CD4-positive, alpha-beta memory T cell (primary cell): ENCODE measurements at regions not wholly inside any gene's neighbourhood (a gene's known extent, or its start where the extent isn't known, plus 50 kb on each side); places are given as distances from the start of the nearest gene placed in this dataset.

Experiments used
- CTCF ChIA-PET: fragments of 350-600 bp; sonication (Branson Sonifier 250); formaldehyde crosslinking; loops from one replicate; lab custom pipeline; 2021; ENCODE audit warnings: inconsistent platforms; ENCODE audit not compliant: partially characterized antibody; lab: Charles Lee
- POLR2A ChIA-PET: fragments of 350-600 bp; sonication (Branson Sonifier 250); formaldehyde crosslinking; loops from one replicate; lab custom pipeline; 2021; ENCODE audit not compliant: partially characterized antibody; lab: Charles Lee
- DNase-seq, 5 donors: peaks; one replicate each; pipeline versions ENCODE4 v3.0.0 to v3.0.0-alpha.2; 2020 to 2022; ENCODE audit warnings: mixed read lengths in 1 of 5
- H3K27ac ChIP-seq: one replicate; pipeline ENCODE4 v1.7.0; 2013; ENCODE audit warnings: low read depth, low read length
- H3K27me3 ChIP-seq: 2 replicates; pipeline ENCODE4 v1.7.0; 2013; ENCODE audit warnings: mild to moderate bottlenecking, low read length, moderate library complexity; ENCODE audit not compliant: insufficient read depth
- H3K36me3 ChIP-seq: 2 replicates; pipeline ENCODE4 v1.7.0; 2013; ENCODE audit warnings: mild to moderate bottlenecking, low read length, moderate library complexity; ENCODE audit not compliant: insufficient read depth
- H3K4me1 ChIP-seq: 2 replicates; pipeline ENCODE4 v1.7.0; 2013; ENCODE audit warnings: mild to moderate bottlenecking, low read length, moderate library complexity; ENCODE audit not compliant: insufficient read depth
- H3K4me3 ChIP-seq, 2 donors: one replicate each; pipeline ENCODE4 v1.7.0; 2013; ENCODE audit warnings: low read length in 2 of 2, mild to moderate bottlenecking in 1 of 2
- H3K9me3 ChIP-seq, 2 donors: one replicate each; pipeline ENCODE4 v1.7.0; 2013; ENCODE audit warnings: low read length in 2 of 2, control low read depth in 1 of 2; ENCODE audit not compliant: control insufficient read depth in 1 of 2
- H3K27ac Mint-ChIP-seq, 7 donors: one replicate each; pipeline ENCODE4 v1.8.0; 2020 to 2021; ENCODE audit warnings: mixed read lengths in 7 of 7, mild to moderate bottlenecking in 6 of 7, inconsistent platforms in 3 of 7, moderate library complexity in 3 of 7
- H3K27me3 Mint-ChIP-seq, 2 donors: one replicate each; pipeline ENCODE4 v1.8.0; 2020 to 2021; ENCODE audit warnings: mixed read lengths in 2 of 2
- H3K36me3 Mint-ChIP-seq, 2 donors: one replicate each; pipeline ENCODE4 v1.8.0; 2020 to 2021; ENCODE audit warnings: mixed read lengths in 2 of 2, inconsistent platforms in 1 of 2, mild to moderate bottlenecking in 1 of 2
- H3K4me1 Mint-ChIP-seq, 4 donors: one replicate each; pipeline ENCODE4 v1.8.0; 2020 to 2021; ENCODE audit warnings: mixed read lengths in 4 of 4, mild to moderate bottlenecking in 1 of 4
- H3K4me3 Mint-ChIP-seq, 8 donors: one replicate each; pipeline ENCODE4 v1.8.0; 2020 to 2021; ENCODE audit warnings: mixed read lengths in 8 of 8, mild to moderate bottlenecking in 7 of 8, moderate library complexity in 6 of 8, inconsistent platforms in 3 of 8
- H3K9me3 Mint-ChIP-seq, 8 donors: one replicate each; pipeline ENCODE4 v1.8.0; 2020 to 2021; ENCODE audit warnings: mixed read lengths in 8 of 8, mild to moderate bottlenecking in 5 of 8, inconsistent platforms in 3 of 8, moderate library complexity in 1 of 8
- intact Hi-C: fragments of 100-400 bp; cut with micrococcal nuclease; formaldehyde crosslinking; loops from one replicate; pipeline ENCODE4 v1.15.1; 2023

- Mint-ChIP-seq H3K9me3 (peaks cover 3 to 49% (median 21%) of the 10 kb centered on the region in 8 donors), H3K27ac (no peak overlapping the region), H3K4me3 (no peak overlapping the region), H3K36me3 (no peaks in the 10 kb centered on the region), H3K4me1 (no peaks in the 10 kb centered on the region), H3K27me3 (peaks cover 0 to 4% of the 10 kb centered on the region in 2 donors)
- POLR2A ChIA-PET, result no interaction called here
- Histone ChIP-seq H3K4me3 (no peak overlapping the region), H3K36me3 (no peaks in the 10 kb centered on the region), H3K9me3 (no peaks in the 10 kb centered on the region), H3K27ac (no peak overlapping the region), H3K4me1 (no peaks in the 10 kb centered on the region), H3K27me3 (no peaks in the 10 kb centered on the region)
- DNase-seq, result no peak
- CTCF ChIA-PET, result no interaction called here
- intact Hi-C loops, result no loop called here
These were observed 224.0 kb upstream of the NCKAP5 start for GRCh38 chr2:133792223-133792622.

GRCh38 chr2:133794114-133794513 is 225.9 kb upstream of the NCKAP5 start:
- H3K4me1 Mint-ChIP-seq, result no peaks in the 10 kb centered on the region
- Histone ChIP-seq H3K27me3 (no peaks in the 10 kb centered on the region), H3K4me3 (no peak overlapping the region), H3K9me3 (no peaks in the 10 kb centered on the region), H3K36me3 (no peaks in the 10 kb centered on the region), H3K27ac (no peak overlapping the region), H3K4me1 (no peaks in the 10 kb centered on the region)
- intact Hi-C loops, result no loop called here
- ChIA-PET POLR2A (no interaction called here), CTCF (no interaction called here)
- no peak for DNase-seq
- H3K4me3 Mint-ChIP-seq, result no peak overlapping the region
- no peaks in the 10 kb centered on the region for H3K36me3 Mint-ChIP-seq
- peaks cover 4 to 5% of the 10 kb centered on the region in 2 donors for H3K27me3 Mint-ChIP-seq
- no peak overlapping the region for H3K27ac Mint-ChIP-seq
- H3K9me3 Mint-ChIP-seq, result peaks cover 3 to 63% (median 28%) of the 10 kb centered on the region in 8 donors

- peaks cover 0 to 17% (median 7%) of the 10 kb centered on the region in 8 donors for H3K9me3 Mint-ChIP-seq
- H3K27me3 Mint-ChIP-seq, result peaks cover 18 to 29% of the 10 kb centered on the region in 2 donors
- no peaks in the 10 kb centered on the region for H3K9me3 ChIP-seq
- H3K27ac ChIP-seq, result no peak overlapping the region
- DNase-seq, result no peak
- H3K4me3 Mint-ChIP-seq, result no peak overlapping the region
- no peak overlapping the region for H3K27ac Mint-ChIP-seq
- no peaks in the 10 kb centered on the region for H3K36me3 ChIP-seq
- intact Hi-C loops, result no loop called here
- no peaks in the 10 kb centered on the region for H3K27me3 ChIP-seq
- ChIA-PET POLR2A (no interaction called here), CTCF (no interaction called here)
- H3K4me1 ChIP-seq, result no peaks in the 10 kb centered on the region
- H3K4me1 Mint-ChIP-seq, result no peaks in the 10 kb centered on the region
- H3K36me3 Mint-ChIP-seq, result no peaks in the 10 kb centered on the region
- no peak overlapping the region for H3K4me3 ChIP-seq
These were observed 233.7 kb upstream of the NCKAP5 start for GRCh38 chr2:133801946-133802345.

- H3K36me3 Mint-ChIP-seq, result no peaks in the 10 kb centered on the region
- intact Hi-C loops, result no loop called here
These were observed 234.3 kb upstream of the NCKAP5 start for GRCh38 chr2:133802409-133803039.

GRCh38 chr2:133806564-133806963 is 238.3 kb upstream of the NCKAP5 start:
- no peak overlapping the region for H3K27ac ChIP-seq
- ChIA-PET CTCF (interaction anchor here (1.0 kb wide), 1 partner anchor 38 kb away, joined by 3 read pairs; no protein-coding TSS in a partner anchor), POLR2A (no interaction called here)
- Mint-ChIP-seq H3K9me3 (peaks cover 0 to 24% (median 12%) of the 10 kb centered on the region in 8 donors), H3K4me3 (no peak overlapping the region), H3K4me1 (peaks cover 0 to 1% (median 0%) of the 10 kb centered on the region in 4 donors), H3K27ac (no peak overlapping the region), H3K36me3 (no peaks in the 10 kb centered on the region), H3K27me3 (peaks cover 15 to 26% of the 10 kb centered on the region in 2 donors)
- peaks cover 4% of the 10 kb centered on the region for H3K27me3 ChIP-seq
- H3K9me3 ChIP-seq, result no peaks in the 10 kb centered on the region
- no peak overlapping the region for H3K4me3 ChIP-seq
- no peaks in the 10 kb centered on the region for H3K36me3 ChIP-seq
- no peak for DNase-seq
- intact Hi-C loops, result no loop called here
- no peaks in the 10 kb centered on the region for H3K4me1 ChIP-seq

More at GRCh38 chr2:133802409-133803039, 234.3 kb upstream of the NCKAP5 start:
- H3K36me3 ChIP-seq, result no peaks in the 10 kb centered on the region
- peaks cover 0 to 12% (median 6%) of the 10 kb centered on the region in 8 donors for H3K9me3 Mint-ChIP-seq
- H3K27ac ChIP-seq, result no peak overlapping the region
- CTCF ChIA-PET, result no interaction called here
- H3K4me3 ChIP-seq, result no peak overlapping the region
- no peak for DNase-seq
- no peaks in the 10 kb centered on the region for H3K4me1 Mint-ChIP-seq
- H3K4me3 Mint-ChIP-seq, result no peak overlapping the region
- H3K27ac Mint-ChIP-seq, result no peak overlapping the region
- no peaks in the 10 kb centered on the region for H3K27me3 ChIP-seq
- POLR2A ChIA-PET, result no interaction called here
- no peaks in the 10 kb centered on the region for H3K9me3 ChIP-seq
- peaks cover 21 to 31% of the 10 kb centered on the region in 2 donors for H3K27me3 Mint-ChIP-seq
- H3K4me1 ChIP-seq, result no peaks in the 10 kb centered on the region

- no peak overlapping the region for H3K27ac Mint-ChIP-seq
- H3K9me3 Mint-ChIP-seq, result peaks cover 0 to 27% (median 12%) of the 10 kb centered on the region in 8 donors
- no peak for DNase-seq
- no peaks in the 10 kb centered on the region for H3K4me1 ChIP-seq
- POLR2A ChIA-PET, result no interaction called here
- peaks cover 0 to 1% (median 0%) of the 10 kb centered on the region in 4 donors for H3K4me1 Mint-ChIP-seq
- H3K36me3 Mint-ChIP-seq, result no peaks in the 10 kb centered on the region
- H3K9me3 ChIP-seq, result no peaks in the 10 kb centered on the region
- H3K27me3 ChIP-seq, result peaks cover 4% of the 10 kb centered on the region
- H3K4me3 Mint-ChIP-seq, result no peak overlapping the region
- CTCF ChIA-PET, result no interaction called here
- no peak overlapping the region for H3K4me3 ChIP-seq
- peaks cover 9 to 30% of the 10 kb centered on the region in 2 donors for H3K27me3 Mint-ChIP-seq
- intact Hi-C loops, result no loop called here
- no peak overlapping the region for H3K27ac ChIP-seq
- H3K36me3 ChIP-seq, result no peaks in the 10 kb centered on the region
These were observed 241.2 kb upstream of the NCKAP5 start for GRCh38 chr2:133809485-133809884.

- H3K27ac ChIP-seq, result no peak overlapping the region
- no peaks in the 10 kb centered on the region for H3K4me1 ChIP-seq
- no peak overlapping the region for H3K4me3 ChIP-seq
- H3K27me3 ChIP-seq, result peaks cover 4% of the 10 kb centered on the region
- no peak for DNase-seq
- CTCF ChIA-PET, result no interaction called here
- Mint-ChIP-seq H3K27ac (peak overlapping the region in 1 of 7 donors; percentile 6), H3K4me3 (peak overlapping the region in 1 of 8 donors; percentile 35), H3K27me3 (peaks cover 6 to 31% of the 10 kb centered on the region in 2 donors), H3K4me1 (peaks cover 0 to 1% (median 0%) of the 10 kb centered on the region in 4 donors), H3K9me3 (peaks cover 0 to 27% (median 12%) of the 10 kb centered on the region in 8 donors), H3K36me3 (no peaks in the 10 kb centered on the region)
- no peaks in the 10 kb centered on the region for H3K36me3 ChIP-seq
- H3K9me3 ChIP-seq, result no peaks in the 10 kb centered on the region
- POLR2A ChIA-PET, result no interaction called here
- intact Hi-C loops, result no loop called here
These were observed 242.3 kb upstream of the NCKAP5 start for GRCh38 chr2:133810559-133810958.
